SK-N-SH (cell line): ENCODE measurements at regions not wholly inside any gene's neighbourhood (a gene's known extent, or its start where the extent isn't known, plus 50 kb on each side); places are given as distances from the start of the nearest gene placed in this dataset.

Source experiments
- CTCF ChIA-PET: fragments of 300-600, 350-600 bp; formaldehyde crosslinking; extraction: SDS; loops from one replicate; lab custom pipeline; 2021; lab: Yijun Ruan, JAX
- POLR2A ChIA-PET: fragments of 350-600 bp; sonication (Branson Sonifier 250); formaldehyde crosslinking; extraction: SDS; loops from one replicate; lab custom pipeline; 2020; ENCODE audit warnings: antibody characterized with exemption, inconsistent platforms; lab: Yijun Ruan, JAX
- DNase-seq: peaks from one replicate; pipeline ENCODE4 v3.0.0; 2012
- H2AFZ ChIP-seq: fragments of 200-600 bp; sonication (generic); 2 replicates; pipeline ENCODE4 v1.8.1; 2016; ENCODE audit warnings: antibody characterized with exemption, mild to moderate bottlenecking, low read depth
- H3F3A ChIP-seq: fragments of 200-600 bp; sonication (generic); replicated peaks from 2 replicates; pipeline ENCODE3; 2016; ENCODE audit warnings: antibody characterized with exemption, mild to moderate bottlenecking; ENCODE audit not compliant: insufficient read depth
- H3K27ac ChIP-seq, 2 experiments: fragments of 200-500 bp in 1 of 2; fragments of 200-600 bp in 1 of 2; sonication (Bioruptor generic) in 1 of 2; sonication (generic), shearing (Covaris generic) in 1 of 2; 2 replicates each; pipeline versions ENCODE4 v1.5.1 to v1.6.1; 2014 to 2016; ENCODE audit warnings: low read depth in 2 of 2, inconsistent platforms in 1 of 2, low read length in 1 of 2, mild to moderate bottlenecking in 1 of 2, mixed read lengths in 1 of 2
- H3K27me3 ChIP-seq: fragments of 200-600 bp; sonication (generic), shearing (Covaris generic); 2 replicates; pipeline ENCODE4 v1.6.1; 2016; ENCODE audit warnings: mixed run types; ENCODE audit not compliant: insufficient read depth
- H3K36me3 ChIP-seq, 2 experiments: fragments of 200-500 bp in 1 of 2; fragments of 200-600 bp in 1 of 2; sonication (Bioruptor generic) in 1 of 2; sonication (generic) in 1 of 2; replicated peaks in 1 of 2; 2 replicates each; pipeline versions ENCODE3 to v1.5.1; 2014 to 2016; ENCODE audit warnings: low read length in 1 of 2, mild to moderate bottlenecking in 1 of 2; ENCODE audit not compliant: insufficient read depth in 2 of 2, control insufficient read depth in 1 of 2
- H3K4me1 ChIP-seq, 2 experiments: fragments of 200-500 bp in 1 of 2; fragments of 200-600 bp in 1 of 2; sonication (Bioruptor generic) in 1 of 2; sonication (generic), shearing (Covaris generic) in 1 of 2; 2 replicates each; pipeline versions ENCODE4 v1.5.1 to v1.6.1; 2014 to 2016; ENCODE audit warnings: low read depth in 1 of 2, low read length in 1 of 2, mixed run types in 1 of 2; ENCODE audit not compliant: insufficient read depth in 2 of 2, control insufficient read depth in 1 of 2
- H3K4me2 ChIP-seq: fragments of 200-600 bp; sonication (generic), shearing (Covaris generic); 2 replicates; pipeline ENCODE4 v1.6.1; 2017; ENCODE audit warnings: mixed run types
- H3K4me3 ChIP-seq, 2 experiments: fragments of 200-500 bp in 1 of 2; fragments of 200-600 bp in 1 of 2; sonication (Bioruptor generic) in 1 of 2; sonication (generic), shearing (Covaris generic) in 1 of 2; 2 replicates each; pipeline versions ENCODE4 v1.5.1 to v1.8.1; 2014 to 2016; ENCODE audit warnings: low read depth in 2 of 2, inconsistent platforms in 1 of 2, low read length in 1 of 2, mild to moderate bottlenecking in 1 of 2, mixed read lengths in 1 of 2, moderate library complexity in 1 of 2
- H3K79me2 ChIP-seq: fragments of 200-600 bp; sonication (generic); 2 replicates; pipeline ENCODE4 v1.8.1; 2017; ENCODE audit warnings: mild to moderate bottlenecking; ENCODE audit not compliant: insufficient read depth
- H3K9ac ChIP-seq: fragments of 200-600 bp; sonication (generic); 2 replicates; pipeline ENCODE4 v1.6.1; 2017; ENCODE audit warnings: mixed run types
- H3K9me2 ChIP-seq: fragments of 200-600 bp; sonication (generic); 2 replicates; pipeline ENCODE4 v1.6.1; 2017; ENCODE audit warnings: mixed run types
- H3K9me3 ChIP-seq: fragments of 200-600 bp; sonication (generic); 2 replicates; pipeline ENCODE4 v1.6.1; 2017; ENCODE audit warnings: mixed run types, mild to moderate bottlenecking, moderate library complexity
- H4K20me1 ChIP-seq: fragments of 200-600 bp; sonication (generic); 2 replicates; pipeline ENCODE4 v1.6.1; 2017; ENCODE audit warnings: mild to moderate bottlenecking, mixed run types; ENCODE audit not compliant: insufficient read depth
- CHD2 ChIP-seq: fragments of 150-350 bp; IDR thresholded peaks from 2 replicates; pipeline ENCODE4 v1.6.1; 2018; ENCODE audit warnings: low read length; ENCODE audit not compliant: partially characterized antibody
- CTCF ChIP-seq: fragments of 200-600 bp; sonication (generic); IDR thresholded peaks from 2 replicates; pipeline ENCODE4 v1.6.1; 2017; ENCODE audit warnings: antibody characterized with exemption, mild to moderate bottlenecking, moderate library complexity
- FOSL2 ChIP-seq: IDR thresholded peaks from 2 replicates; pipeline ENCODE4 v1.4.0; 2012; ENCODE audit warnings: low read depth, mild to moderate bottlenecking, moderate library complexity, borderline replicate concordance
- FOXJ3 ChIP-seq: sonication (generic); formaldehyde crosslinking; IDR thresholded peaks from 2 replicates; pipeline ENCODE4 v1.5.1; 2020; ENCODE audit warnings: mild to moderate bottlenecking, missing genetic modification reagents
- FOXM1 ChIP-seq: IDR thresholded peaks from 2 replicates; pipeline ENCODE4 v1.4.0; 2012; ENCODE audit warnings: low read depth, mild to moderate bottlenecking
- GABPA ChIP-seq: IDR thresholded peaks from 2 replicates; pipeline ENCODE4 v1.4.0; 2012; ENCODE audit warnings: low read depth, mild to moderate bottlenecking
- GATA2 ChIP-seq: sonication (generic); formaldehyde crosslinking; IDR thresholded peaks from 2 replicates; pipeline ENCODE4 v1.5.0; 2020; ENCODE audit warnings: mild to moderate bottlenecking, missing genetic modification reagents
- IRF3 ChIP-seq: fragments of 150-350 bp; IDR thresholded peaks from 2 replicates; pipeline ENCODE4 v1.6.1; 2016; ENCODE audit warnings: mild to moderate bottlenecking, low read depth, low read length
- JUND ChIP-seq: IDR thresholded peaks from 2 replicates; pipeline ENCODE4 v1.4.0; 2012
- MXI1 ChIP-seq: IDR thresholded peaks from 2 replicates; pipeline ENCODE4 v1.6.1; 2012; ENCODE audit warnings: mild to moderate bottlenecking, low read depth, low read length, improper control_type of control experiment
- NRF1 ChIP-seq: IDR thresholded peaks from 2 replicates; pipeline ENCODE4 v1.6.1; 2012; ENCODE audit warnings: low read depth, mild to moderate bottlenecking, low read length
- POLR2AphosphoS5 ChIP-seq: IDR thresholded peaks from 2 replicates; pipeline ENCODE4 v1.6.1; 2012; ENCODE audit warnings: low read depth, low read length
- RAD21 ChIP-seq: IDR thresholded peaks from 2 replicates; pipeline ENCODE4 v1.6.1; 2012; ENCODE audit warnings: mild to moderate bottlenecking, low read length
- RCOR1 ChIP-seq: fragments of 150-350 bp; IDR thresholded peaks from 2 replicates; pipeline ENCODE4 v1.6.1; 2017; ENCODE audit warnings: antibody characterized with exemption, low read length
- REST ChIP-seq: IDR thresholded peaks from 2 replicates; pipeline ENCODE4 v1.6.1; 2012; ENCODE audit warnings: mild to moderate bottlenecking, low read depth, low read length, moderate library complexity
- SMC3 ChIP-seq: IDR thresholded peaks from 2 replicates; pipeline ENCODE4 v1.6.1; 2012; ENCODE audit warnings: low read depth, low read length, improper control_type of control experiment
- TCF12 ChIP-seq: IDR thresholded peaks from 2 replicates; pipeline ENCODE4 v1.4.0; 2012
- TEAD4 ChIP-seq: IDR thresholded peaks from 2 replicates; pipeline ENCODE4 v1.4.0; 2012; ENCODE audit warnings: mild to moderate bottlenecking, borderline replicate concordance; ENCODE audit not compliant: insufficient read depth
- USF1 ChIP-seq: IDR thresholded peaks from 2 replicates; pipeline ENCODE4 v1.4.0; 2012; ENCODE audit warnings: low read depth, borderline replicate concordance
- YY1 ChIP-seq: IDR thresholded peaks from 2 replicates; pipeline ENCODE4 v1.4.0; 2012; ENCODE audit warnings: low read depth, mild to moderate bottlenecking
- WGBS: methylation state at CpG from one replicate; pipeline ENCODE4 v1.1.6; 2017; ENCODE audit warnings: low lambda C conversion rate; 5-methylcytosine and 5-hydroxymethylcytosine counted together

- Histone ChIP-seq H3F3A (no peaks in the 10 kb centered on the region), H3K9me3 (no peaks in the 10 kb centered on the region), H3K27ac (no peak overlapping the region), H3K36me3 (no peaks in the 10 kb centered on the region), H4K20me1 (no peaks in the 10 kb centered on the region), H3K4me2 (no peak overlapping the region), H3K27me3 (peaks cover 15% of the 10 kb centered on the region; the same call in 1 of the 2 replicates), H3K4me1 (no peaks in the 10 kb centered on the region), H3K9ac (no peak overlapping the region), H3K9me2 (no peaks in the 10 kb centered on the region), H2AFZ (no peak overlapping the region), H3K79me2 (no peaks in the 10 kb centered on the region), H3K4me3 (no peak overlapping the region)
- DNase-seq = no peak
- TF ChIP-seq FOSL2 (no peak), CHD2 (no peak), IRF3 (no peak), CTCF (no peak), SMC3 (no peak), JUND (no peak), GATA2 (CRISPR knock-in tag) (no peak), POLR2AphosphoS5 (no peak), MXI1 (no peak), TEAD4 (no peak), FOXM1 (no peak), GABPA (no peak), FOXJ3 (CRISPR knock-in tag) (no peak), USF1 (no peak), RAD21 (no peak), YY1 (no peak), REST (no peak), NRF1 (no peak), RCOR1 (no peak), TCF12 (no peak)
- CTCF ChIA-PET = no interaction called here
- POLR2A ChIA-PET = no interaction called here
- WGBS = 6% methylated on average over 11 of the region's 11 CpGs
Measured at GRCh38 chr22:49455595-49455994, 372.1 kb downstream of the BRD1 start.
